ENCODE measurements at regions not wholly inside any gene's neighbourhood (a gene's known extent, or its start where the extent isn't known, plus 50 kb on each side); places are given as distances from the start of the nearest gene placed in this dataset.
A peak's percentile ranks its signal among the peaks of the same experiment; 100 is the strongest.

GRCh38 chr4:163012816-163013215 lies 153.9 kb downstream of the NAF1 start:
- DNase-seq (ENCODE audit: low read depth, low spot score) (no peak), FAIRE-seq (no peak), ATAC-seq (no peak)
- Histone ChIP-seq H3K27me3 (replicated peaks in 1 of 2; ENCODE audit: control insufficient read depth in 2 of 2, insufficient read depth in 2 of 2, low read length in 1 of 2) (no peaks in the 10 kb centered on the region), H3K79me2 (ENCODE audit: control insufficient read depth, insufficient read depth, low read length) (no peaks in the 10 kb centered on the region), H3K9me3 (replicated peaks; ENCODE audit: control insufficient read depth, insufficient read depth, low read length) (no peaks in the 10 kb centered on the region), H2AFZ (ENCODE audit: control insufficient read depth, low read depth, low read length) (no peak overlapping the region), H3K4me3 (no peak overlapping the region), H3K27ac (ENCODE audit: control insufficient read depth, insufficient read depth) (no peak overlapping the region), H3K36me3 (ENCODE audit: control insufficient read depth in 2 of 2, insufficient read depth in 2 of 2, low read length in 1 of 2) (no peaks in the 10 kb centered on the region), H4K20me1 (ENCODE audit: control insufficient read depth, insufficient read depth) (no peaks in the 10 kb centered on the region), H3K4me2 (ENCODE audit: control insufficient read depth, insufficient read depth) (no peak overlapping the region), H3K9ac (ENCODE audit: control insufficient read depth, insufficient read depth, low read length) (no peak overlapping the region), H3K4me1 (ENCODE audit: control insufficient read depth, insufficient read depth, low read length) (no peaks in the 10 kb centered on the region)
- SMC1A ChIA-PET (ENCODE audit: uncharacterized antibody, unreplicated experiment): no interaction called here
- BruUV-seq (replicated peaks): no TSS peak
- CTCF ChIA-PET: interaction anchor here (0.8 to 1.9 kb wide), 3 partner anchors 25 to 517 kb away, joined by 3 to 6 read pairs (median 3); no protein-coding TSS in a partner anchor
- intact Hi-C loops (cut with micrococcal nuclease; ENCODE audit: unreplicated experiment): no loop called here
- TF ChIP-seq KLF5 (IDR thresholded peaks at IDR 0.05; ENCODE audit: partially characterized antibody): no peak
- TF ChIP-seq RELB (IDR thresholded peaks at IDR 0.05; ENCODE audit: low read depth): no peak
- TF ChIP-seq JUND (IDR thresholded peaks at IDR 0.05; ENCODE audit: low read depth, low read length): no peak
- in situ Hi-C loops (cut with MboI): no loop called here
- WGBS (ENCODE audit: insufficient coverage, insufficient replicate concordance, low lambda C conversion rate, missing lambda C conversion rate): 11% methylated on average over 4 of the region's 4 CpGs
- POLR2A ChIA-PET: no interaction called here
- RAD21 ChIA-PET (ENCODE audit: unreplicated experiment): no interaction called here

GRCh38 chr4:163003979-163004378 lies 162.7 kb downstream of the NAF1 start:
- H3K79me2 ChIP-seq (ENCODE audit: control insufficient read depth, insufficient read depth, low read length): no peaks in the 10 kb centered on the region
- in situ Hi-C loops (cut with MboI) (no loop called here), intact Hi-C loops (cut with micrococcal nuclease; ENCODE audit: unreplicated experiment) (no loop called here)
- H3K9me3 ChIP-seq (replicated peaks; ENCODE audit: control insufficient read depth, insufficient read depth, low read length): no peaks in the 10 kb centered on the region
- H3K27me3 ChIP-seq (replicated peaks in 1 of 2; ENCODE audit: control insufficient read depth in 2 of 2, insufficient read depth in 2 of 2, low read length in 1 of 2): no peaks in the 10 kb centered on the region; a peak in 1 of 4 replicates
- WGBS (ENCODE audit: insufficient coverage, insufficient replicate concordance, low lambda C conversion rate, missing lambda C conversion rate): 27% methylated on average over 4 of the region's 4 CpGs
- ChIA-PET POLR2A (no interaction called here), SMC1A (ENCODE audit: uncharacterized antibody, unreplicated experiment) (interaction anchor here (0.7 to 1.0 kb wide), 2 partner anchors 8 to 24 kb away, joined by 3 read pairs; no protein-coding TSS in a partner anchor), RAD21 (ENCODE audit: unreplicated experiment) (interaction anchor here (0.6 kb wide), 1 partner anchor 478 kb away, joined by 5 read pairs; no protein-coding TSS in a partner anchor), CTCF (interaction anchor here (1.3 to 1.8 kb wide), 2 partner anchors 38 to 506 kb away, joined by 3 to 6 read pairs; no protein-coding TSS in a partner anchor)
- no peak overlapping the region for H3K9ac ChIP-seq (ENCODE audit: control insufficient read depth, insufficient read depth, low read length)
- no TSS peak for BruUV-seq (replicated peaks)
- no peaks in the 10 kb centered on the region for H3K4me1 ChIP-seq (ENCODE audit: control insufficient read depth, insufficient read depth, low read length)
- FAIRE-seq: no peak
- ATAC-seq: no peak
- H3K36me3 ChIP-seq (ENCODE audit: control insufficient read depth in 2 of 2, insufficient read depth in 2 of 2, low read length in 1 of 2): no peaks in the 10 kb centered on the region
- DNase-seq (ENCODE audit: low read depth, low spot score): no peak
- TF ChIP-seq MTA3 (IDR thresholded peaks at IDR 0.05; ENCODE audit: borderline replicate concordance, low read length) (no peak), CTCF (IDR thresholded peaks at IDR 0.05 in 2 of 3, conservative IDR thresholded peaks at IDR 0.05 in 1 of 3; ENCODE audit: control insufficient read depth in 2 of 3, extremely low read depth in 1 of 3, insufficient read depth in 1 of 3, low read depth in 3 of 3, low read length in 3 of 3) (0 out of 6 replicates have a peak, but pooled peaks of 1 of the 3 experiments have one; percentile 11), TARDBP (IDR thresholded peaks at IDR 0.05; ENCODE audit: borderline replicate concordance) (no peak), MEF2B (IDR thresholded peaks at IDR 0.05; ENCODE audit: partially characterized antibody, poor library complexity, severe bottlenecking) (no peak), IKZF1 (conservative IDR thresholded peaks at IDR 0.05) (no peak), RUNX3 (IDR thresholded peaks at IDR 0.05; ENCODE audit: low read length) (no peak)
- H2AFZ ChIP-seq (ENCODE audit: control insufficient read depth, low read depth, low read length): no peak overlapping the region
- no peaks in the 10 kb centered on the region for H4K20me1 ChIP-seq (ENCODE audit: control insufficient read depth, insufficient read depth)
- no peak overlapping the region for H3K4me2 ChIP-seq (ENCODE audit: control insufficient read depth, insufficient read depth)
- H3K27ac ChIP-seq (ENCODE audit: control insufficient read depth, insufficient read depth): no peak overlapping the region
- H3K4me3 ChIP-seq: no peak overlapping the region

All from GM12878 (cell line).